ENCODE measurements at regions not wholly inside any gene's neighbourhood (a gene's known extent, or its start where the extent isn't known, plus 50 kb on each side); places are given as distances from the start of the nearest gene placed in this dataset.
"Not testable (repeated sequence)": the region's sequence is repeated elsewhere in the genome, so short reads cannot be mapped to it uniquely, and the experiment has no call there.

DNA sequence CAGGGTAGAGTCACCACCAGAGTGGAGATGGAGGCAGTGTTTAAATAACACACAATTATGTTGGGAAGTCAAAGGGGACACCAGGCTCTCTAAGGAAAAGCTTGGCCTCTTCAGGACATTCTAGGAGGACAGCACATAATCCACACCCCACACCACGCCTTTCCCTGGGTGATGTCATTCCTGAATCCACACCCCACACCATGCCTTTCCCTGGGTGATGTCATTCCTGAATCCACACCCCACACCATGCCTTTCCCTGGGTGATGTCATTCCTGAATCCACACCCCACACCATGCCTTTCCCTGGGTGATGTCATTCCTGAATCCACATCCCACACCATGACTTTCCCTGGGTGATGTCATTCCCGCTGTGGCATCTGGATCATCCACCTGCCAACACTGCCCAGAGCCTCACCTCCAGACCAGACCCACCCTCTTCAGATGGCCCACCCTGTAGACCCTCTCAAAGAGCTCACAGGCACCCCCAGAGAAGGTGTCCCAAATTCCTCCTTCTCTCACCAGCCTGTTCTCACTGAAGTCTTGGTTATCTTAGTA, 541.5 kb upstream of the B3GAT1 start:
- H3K36me3 Mint-ChIP-seq (ENCODE audit: low read depth); ATAC-seq (replicated peaks); H3K4me3 Mint-ChIP-seq; H3K9me3 Mint-ChIP-seq; H3K4me1 Mint-ChIP-seq; H3K27ac Mint-ChIP-seq: not testable (repeated sequence)
- peaks cover 23% of the 10 kb centered on the region for H3K27me3 Mint-ChIP-seq

GRCh38 chr11:134951305-134951700, 539.3 kb upstream of the B3GAT1 start:
- Mint-ChIP-seq H3K27ac (no peak overlapping the region), H3K4me3 (no peak overlapping the region), H3K4me1 (no peaks in the 10 kb centered on the region), H3K27me3 (peaks cover 24% of the 10 kb centered on the region), H3K36me3 (ENCODE audit: low read depth) (no peaks in the 10 kb centered on the region), H3K9me3 (no peaks in the 10 kb centered on the region)
- no peak for ATAC-seq (replicated peaks)

DNA sequence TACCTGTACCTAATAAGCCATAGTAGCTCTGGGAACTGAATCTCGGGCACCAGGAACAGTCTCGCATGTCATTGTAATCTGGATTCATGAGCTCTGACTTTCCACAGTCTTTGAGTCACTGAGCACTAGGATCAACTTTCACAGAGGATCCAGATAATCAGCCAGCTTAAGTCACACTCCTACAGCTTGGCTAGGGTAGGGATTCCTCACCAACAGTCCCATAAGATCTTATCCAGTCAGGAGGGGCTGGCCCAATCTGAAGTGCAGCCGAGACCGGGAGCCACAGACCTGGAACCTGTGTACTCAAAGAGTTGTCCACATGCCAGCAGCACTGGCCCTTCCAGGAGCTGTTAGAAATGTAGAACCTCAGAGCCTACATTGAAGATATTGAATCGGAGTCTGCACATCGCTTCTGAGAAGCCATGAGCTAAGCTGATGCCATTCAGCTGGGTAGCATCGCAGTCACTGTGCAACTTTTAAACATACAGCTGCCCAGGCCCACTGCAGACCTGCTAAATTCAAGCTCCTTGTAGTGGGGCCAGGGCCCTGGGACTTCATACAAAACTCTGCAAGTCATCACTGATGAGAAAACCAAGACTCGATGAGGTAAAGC, 538.8 kb upstream of the B3GAT1 start:
- no peak for ATAC-seq (replicated peaks)
- Mint-ChIP-seq H3K4me1 (no peaks in the 10 kb centered on the region), H3K27me3 (peaks cover 24% of the 10 kb centered on the region), H3K4me3 (no peak overlapping the region), H3K36me3 (ENCODE audit: low read depth) (no peaks in the 10 kb centered on the region), H3K9me3 (no peaks in the 10 kb centered on the region), H3K27ac (no peak overlapping the region)

GRCh38 chr11:134949121-134950090, 537.4 kb upstream of the B3GAT1 start:
- no peaks in the 10 kb centered on the region for H3K9me3 Mint-ChIP-seq
- H3K27me3 Mint-ChIP-seq, result peaks cover 21% of the 10 kb centered on the region
- no peaks in the 10 kb centered on the region for H3K36me3 Mint-ChIP-seq (ENCODE audit: low read depth)
- ATAC-seq (replicated peaks), result no peak
- no peak overlapping the region for H3K4me3 Mint-ChIP-seq
- H3K27ac Mint-ChIP-seq, result no peak overlapping the region
- no peaks in the 10 kb centered on the region for H3K4me1 Mint-ChIP-seq

DNA sequence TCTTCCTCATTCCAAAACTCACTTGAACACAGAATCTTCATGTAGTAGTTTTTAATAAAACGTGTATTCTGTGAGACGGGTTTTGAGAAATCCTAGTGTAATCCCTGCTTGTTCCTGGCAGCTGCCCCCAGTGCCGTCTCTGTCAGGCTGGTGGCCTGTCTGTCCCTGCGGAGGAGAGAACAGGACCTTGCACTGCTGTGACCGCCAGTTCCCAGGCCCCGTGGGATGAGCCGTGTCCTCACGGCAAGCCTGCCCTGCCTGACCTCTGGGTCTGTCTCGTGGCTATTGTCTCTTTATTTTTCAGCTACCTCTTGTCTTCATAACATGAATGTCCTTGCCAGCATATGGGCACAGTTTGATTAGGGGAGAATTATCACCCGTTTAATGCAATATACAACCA, 535.5 kb upstream of the B3GAT1 start:
- H3K27ac Mint-ChIP-seq, result no peak overlapping the region
- no peak overlapping the region for H3K4me3 Mint-ChIP-seq
- H3K4me1 Mint-ChIP-seq, result no peaks in the 10 kb centered on the region
- no peak for ATAC-seq (replicated peaks)
- no peaks in the 10 kb centered on the region for H3K36me3 Mint-ChIP-seq (ENCODE audit: low read depth)
- peaks cover 11% of the 10 kb centered on the region for H3K27me3 Mint-ChIP-seq
- H3K9me3 Mint-ChIP-seq, result no peaks in the 10 kb centered on the region

DNA sequence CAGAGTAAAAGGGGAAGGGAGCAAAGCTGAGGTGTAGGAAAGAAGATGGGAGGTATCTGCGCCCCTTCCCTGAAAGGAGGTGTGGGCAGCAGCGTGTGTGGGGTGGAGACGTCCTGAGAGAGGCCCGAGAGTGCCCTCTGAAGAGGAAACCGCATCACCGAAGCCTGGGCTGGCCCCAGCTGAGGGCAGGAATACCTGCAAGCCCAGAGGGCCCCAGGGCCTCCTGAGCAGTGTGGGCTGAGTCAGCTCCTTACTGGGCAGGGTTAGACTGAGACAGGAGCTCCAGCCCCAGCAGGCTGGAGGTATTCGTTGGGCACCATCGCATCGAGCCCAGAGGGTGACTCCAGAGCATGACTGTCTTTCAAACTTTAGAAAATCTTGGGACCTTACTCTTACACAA, 534.0 kb upstream of the B3GAT1 start:
- Mint-ChIP-seq H3K36me3 (ENCODE audit: low read depth) (no peaks in the 10 kb centered on the region), H3K9me3 (no peaks in the 10 kb centered on the region), H3K27ac (no peak overlapping the region), H3K4me3 (no peak overlapping the region), H3K4me1 (no peaks in the 10 kb centered on the region), H3K27me3 (peaks cover 16% of the 10 kb centered on the region)
- ATAC-seq (replicated peaks), result no peak

DNA sequence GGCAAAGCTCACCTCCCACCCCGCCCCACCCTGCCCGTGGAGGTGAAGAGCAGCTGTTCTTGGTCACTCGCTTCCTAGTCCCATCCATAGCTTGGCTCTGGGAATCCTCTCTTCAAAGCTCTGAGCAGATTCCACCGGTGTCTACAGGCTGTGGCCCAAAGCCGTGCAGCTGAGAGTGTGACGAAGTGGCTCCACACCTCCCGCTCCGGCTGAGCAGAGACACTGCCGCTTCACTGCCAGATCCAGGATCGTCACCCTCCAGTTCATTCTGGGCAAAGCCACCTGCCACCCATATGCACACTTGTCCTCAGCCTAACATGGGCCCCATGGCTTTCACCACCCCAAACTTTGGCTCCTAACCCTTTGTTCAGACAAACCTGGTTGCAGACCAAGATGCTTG, 532.9 kb upstream of the B3GAT1 start:
- H3K4me3 Mint-ChIP-seq, result no peak overlapping the region
- H3K36me3 Mint-ChIP-seq (ENCODE audit: low read depth), result no peaks in the 10 kb centered on the region
- no peak for ATAC-seq (replicated peaks)
- no peak overlapping the region for H3K27ac Mint-ChIP-seq
- H3K4me1 Mint-ChIP-seq, result no peaks in the 10 kb centered on the region
- H3K27me3 Mint-ChIP-seq, result peaks cover 18% of the 10 kb centered on the region
- H3K9me3 Mint-ChIP-seq, result no peaks in the 10 kb centered on the region

DNA sequence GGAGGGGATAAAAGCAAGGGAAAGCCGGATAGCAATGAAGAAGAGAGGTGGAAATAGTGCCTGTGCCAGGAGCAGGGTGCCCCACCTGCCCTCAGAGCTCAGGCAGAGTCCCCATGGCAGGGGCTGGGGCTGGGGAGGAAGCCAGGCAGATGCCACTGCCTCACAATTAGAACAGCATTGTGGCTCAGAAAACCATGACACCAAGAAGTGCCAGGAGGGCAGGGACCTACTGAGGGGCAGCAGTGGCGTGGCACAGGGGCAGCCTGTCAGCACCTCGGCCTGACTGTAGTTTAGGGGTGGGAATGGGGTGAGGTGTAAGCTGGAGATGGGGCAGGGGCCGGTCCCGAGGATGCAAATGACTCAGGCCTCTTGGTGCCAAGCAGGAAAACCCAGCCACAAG, 532.1 kb upstream of the B3GAT1 start:
- no peaks in the 10 kb centered on the region for H3K36me3 Mint-ChIP-seq (ENCODE audit: low read depth)
- peaks cover 18% of the 10 kb centered on the region for H3K27me3 Mint-ChIP-seq
- no peak for ATAC-seq (replicated peaks)
- no peaks in the 10 kb centered on the region for H3K9me3 Mint-ChIP-seq
- H3K4me1 Mint-ChIP-seq, result no peaks in the 10 kb centered on the region
- H3K4me3 Mint-ChIP-seq, result no peak overlapping the region
- H3K27ac Mint-ChIP-seq, result no peak overlapping the region

DNA sequence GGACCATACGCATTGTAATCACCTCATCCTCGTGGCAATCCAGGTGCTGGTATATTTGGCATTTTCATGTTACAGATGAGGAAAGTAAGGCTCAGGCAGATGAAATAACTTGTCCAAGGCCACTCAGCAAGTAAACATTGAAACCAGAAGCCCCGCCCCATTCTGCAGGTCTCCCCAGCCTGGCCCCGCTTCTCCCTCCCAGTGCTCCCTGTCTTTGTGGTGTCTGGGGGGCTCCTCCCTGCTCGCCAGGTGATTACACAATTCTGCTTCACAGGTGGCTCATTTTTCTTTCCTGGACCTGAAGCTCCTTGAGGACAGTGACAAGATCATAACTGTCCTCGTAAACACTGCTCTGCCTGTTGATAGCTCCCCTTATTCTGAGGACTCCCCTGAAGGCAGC, 531.5 kb upstream of the B3GAT1 start:
- H3K27ac Mint-ChIP-seq, result no peak overlapping the region
- peaks cover 15% of the 10 kb centered on the region for H3K27me3 Mint-ChIP-seq
- no peaks in the 10 kb centered on the region for H3K9me3 Mint-ChIP-seq
- no peaks in the 10 kb centered on the region for H3K4me1 Mint-ChIP-seq
- H3K36me3 Mint-ChIP-seq (ENCODE audit: low read depth), result no peaks in the 10 kb centered on the region
- ATAC-seq (replicated peaks), result no peak
- H3K4me3 Mint-ChIP-seq, result no peak overlapping the region

DNA sequence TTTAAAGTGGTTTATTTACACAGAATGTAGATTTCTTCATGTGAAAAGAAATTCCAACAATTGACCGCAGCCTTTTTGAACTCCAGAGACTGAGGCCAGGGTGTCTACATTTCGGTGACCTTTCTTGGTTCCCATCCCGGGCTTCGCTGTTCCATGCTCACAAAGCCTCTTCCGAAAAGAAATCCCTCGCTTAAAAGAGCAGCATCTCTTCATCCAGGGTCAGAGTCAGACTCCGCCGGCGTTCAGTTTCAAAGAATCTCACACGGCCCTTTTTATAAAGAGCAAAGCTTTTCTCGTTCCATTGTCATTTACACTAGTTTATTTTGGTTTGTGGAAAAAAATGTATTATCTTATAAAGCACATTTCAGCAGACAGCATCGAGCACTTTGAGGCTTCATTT, 530.6 kb upstream of the B3GAT1 start:
- no peak for ATAC-seq (replicated peaks)
- Mint-ChIP-seq H3K27me3 (peaks cover 18% of the 10 kb centered on the region), H3K9me3 (no peaks in the 10 kb centered on the region), H3K36me3 (ENCODE audit: low read depth) (no peaks in the 10 kb centered on the region), H3K4me3 (no peak overlapping the region), H3K4me1 (no peaks in the 10 kb centered on the region), H3K27ac (no peak overlapping the region)

DNA sequence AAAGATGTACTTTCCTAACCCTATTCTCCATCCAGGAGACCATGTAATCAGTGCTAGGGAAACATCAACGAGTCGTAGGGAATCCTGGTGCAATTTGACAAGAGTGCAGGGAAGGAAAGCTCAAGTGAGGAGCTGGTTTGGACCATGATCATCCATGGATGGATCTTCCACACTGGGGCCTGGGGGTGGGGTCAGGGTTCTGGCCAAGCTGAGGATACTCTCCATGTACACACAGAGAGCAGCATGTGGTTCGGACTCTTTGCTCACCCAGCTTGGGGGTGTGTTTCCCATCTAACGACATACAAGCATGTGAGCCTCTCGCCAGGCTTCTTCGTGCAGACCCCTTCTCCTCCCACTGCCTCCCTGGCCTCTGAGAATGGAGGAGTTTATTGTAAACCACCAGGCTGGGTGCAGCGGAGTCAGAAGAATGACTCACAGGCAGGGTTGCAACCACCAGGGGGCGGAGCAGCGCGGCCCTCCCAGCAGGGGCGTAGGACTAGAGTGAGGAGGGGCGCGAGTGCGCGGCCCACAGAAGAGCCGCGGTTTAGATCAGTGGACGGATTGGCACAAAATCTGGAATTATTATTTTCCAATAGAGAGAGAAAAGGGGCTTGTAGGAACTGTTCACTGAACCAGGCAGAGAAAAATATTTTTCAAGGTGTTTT, 530.0 kb upstream of the B3GAT1 start:
- H3K4me3 Mint-ChIP-seq; H3K36me3 Mint-ChIP-seq (ENCODE audit: low read depth); H3K9me3 Mint-ChIP-seq; ATAC-seq (replicated peaks); H3K4me1 Mint-ChIP-seq; H3K27ac Mint-ChIP-seq: not testable (repeated sequence)
- peaks cover 18% of the 10 kb centered on the region for H3K27me3 Mint-ChIP-seq

GRCh38 chr11:134941326-134941725, 529.3 kb upstream of the B3GAT1 start:
- no peak overlapping the region for H3K27ac Mint-ChIP-seq

GRCh38 chr11:134940441-134941126, 528.5 kb upstream of the B3GAT1 start:
- Mint-ChIP-seq H3K27ac (no peak overlapping the region), H3K36me3 (ENCODE audit: low read depth) (no peaks in the 10 kb centered on the region), H3K4me1 (no peaks in the 10 kb centered on the region), H3K27me3 (peaks cover 20% of the 10 kb centered on the region), H3K9me3 (no peaks in the 10 kb centered on the region), H3K4me3 (no peak overlapping the region)
- no peak for ATAC-seq (replicated peaks)

More at GRCh38 chr11:134941326-134941725, 529.3 kb upstream of the B3GAT1 start:
- H3K4me1 Mint-ChIP-seq, result no peaks in the 10 kb centered on the region
- ATAC-seq (replicated peaks), result no peak
- no peak overlapping the region for H3K4me3 Mint-ChIP-seq
- peaks cover 18% of the 10 kb centered on the region for H3K27me3 Mint-ChIP-seq
- no peaks in the 10 kb centered on the region for H3K36me3 Mint-ChIP-seq (ENCODE audit: low read depth)
- H3K9me3 Mint-ChIP-seq, result no peaks in the 10 kb centered on the region

- Mint-ChIP-seq H3K27me3 (peaks cover 24% of the 10 kb centered on the region), H3K4me3 (no peak overlapping the region), H3K36me3 (ENCODE audit: low read depth) (no peaks in the 10 kb centered on the region), H3K4me1 (no peaks in the 10 kb centered on the region), H3K9me3 (no peaks in the 10 kb centered on the region), H3K27ac (no peak overlapping the region)
- ATAC-seq (replicated peaks), result no peak
Observed at GRCh38 chr11:134939905-134940304, 527.9 kb upstream of the B3GAT1 start.
